ENCODE measurements at regions not wholly inside any gene's neighbourhood (a gene's known extent, or its start where the extent isn't known, plus 50 kb on each side); places are given as distances from the start of the nearest gene placed in this dataset.
"Not testable (repeated sequence)": the region's sequence is repeated elsewhere in the genome, so short reads cannot be mapped to it uniquely, and the experiment has no call there.

DNA sequence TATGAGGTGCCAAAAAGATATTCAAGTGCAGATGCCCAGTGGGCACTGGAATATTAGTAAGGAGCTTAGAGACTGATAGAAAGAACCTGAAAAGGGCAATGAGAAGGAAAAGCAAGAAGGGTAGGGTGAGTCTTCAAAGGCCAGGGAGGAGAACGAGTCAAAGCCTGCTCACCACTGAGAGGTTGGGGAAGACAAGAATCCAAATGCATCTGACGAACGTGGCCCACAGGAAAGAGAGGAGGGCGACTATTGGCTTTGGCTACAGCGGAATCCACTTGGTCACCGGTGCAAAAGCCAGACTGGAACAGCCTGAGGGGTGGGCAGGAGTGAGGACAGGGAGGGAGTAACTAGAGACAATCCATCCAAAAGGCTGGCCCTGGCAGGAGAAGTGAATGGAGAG is 216.7 kb upstream of the KLF14 start:
- DNase-seq, result no peak

DNA sequence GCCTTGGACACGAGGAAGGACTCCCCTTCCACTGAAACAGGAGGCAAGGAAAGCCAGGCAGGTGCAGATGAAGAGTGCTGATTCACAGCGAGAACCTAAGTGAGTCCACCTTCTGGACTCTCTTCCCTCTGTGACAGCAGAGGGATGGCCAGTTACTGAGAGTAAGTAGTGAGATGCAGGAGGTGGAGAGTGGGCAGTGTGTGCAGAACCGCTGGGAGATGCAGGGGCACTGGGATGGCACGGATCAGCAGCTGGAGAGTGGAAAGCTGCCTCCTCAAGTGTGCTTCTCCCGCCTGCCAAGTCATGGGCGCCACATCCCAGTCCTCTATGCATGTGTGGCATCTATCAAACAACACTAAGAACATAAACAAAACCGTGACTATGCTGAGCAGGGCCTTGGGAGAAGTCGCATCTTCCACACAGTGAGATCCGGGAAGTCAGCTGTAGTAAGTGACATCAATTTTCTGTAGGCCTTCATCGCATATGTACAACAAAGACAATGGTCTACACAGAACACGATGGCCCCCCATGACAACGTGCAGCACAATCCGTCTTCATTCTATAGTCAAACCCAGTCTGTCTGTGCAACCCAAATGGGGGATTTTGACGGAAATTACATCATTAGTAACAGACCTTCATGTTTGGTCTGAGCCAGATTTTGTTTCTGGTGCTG is 217.4 kb upstream of the KLF14 start:
- DNase-seq, result no peak

DNA sequence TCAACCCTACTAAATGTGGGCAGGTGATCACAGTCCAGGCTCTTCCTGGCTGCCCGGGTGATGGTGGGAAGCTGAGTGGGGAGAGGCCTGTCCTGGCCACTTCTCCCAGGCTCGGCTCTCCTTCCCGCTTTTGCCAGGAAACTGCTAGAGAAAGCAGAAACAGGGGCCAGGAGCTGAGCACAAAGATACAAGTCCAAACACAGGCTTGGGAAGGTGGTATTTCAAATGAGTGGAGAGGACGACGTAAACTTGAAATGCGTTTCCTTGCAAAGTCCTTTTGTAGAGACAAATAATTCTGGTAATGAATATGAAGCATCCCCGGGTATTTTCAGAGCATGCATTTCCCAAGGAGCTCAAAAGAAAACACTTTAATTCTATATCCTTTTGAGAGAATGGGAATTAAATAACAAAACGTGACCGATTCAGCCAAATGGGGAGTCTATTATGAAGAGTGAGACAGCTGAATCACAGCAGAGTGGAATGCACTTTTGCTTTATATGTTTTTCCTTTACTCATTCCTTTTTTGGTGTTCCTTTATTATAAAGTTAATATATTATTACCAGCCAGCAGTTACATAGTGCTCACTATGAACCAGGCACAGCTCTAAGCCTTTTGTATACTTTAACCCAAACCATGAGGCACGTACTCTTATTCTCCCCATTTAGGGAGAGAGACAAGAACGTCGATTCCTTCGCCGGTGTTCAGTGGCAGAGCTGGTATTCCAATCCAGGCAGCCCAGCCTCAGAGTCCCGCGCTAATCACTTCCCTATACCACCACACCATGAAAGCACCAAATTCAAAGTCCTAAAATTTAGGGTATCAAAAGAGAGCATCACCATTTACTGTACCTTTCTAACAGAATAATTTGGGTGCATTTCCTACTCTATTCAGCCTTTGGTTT is 218.2 kb upstream of the KLF14 start:
- DNase-seq, result no peak

DNA sequence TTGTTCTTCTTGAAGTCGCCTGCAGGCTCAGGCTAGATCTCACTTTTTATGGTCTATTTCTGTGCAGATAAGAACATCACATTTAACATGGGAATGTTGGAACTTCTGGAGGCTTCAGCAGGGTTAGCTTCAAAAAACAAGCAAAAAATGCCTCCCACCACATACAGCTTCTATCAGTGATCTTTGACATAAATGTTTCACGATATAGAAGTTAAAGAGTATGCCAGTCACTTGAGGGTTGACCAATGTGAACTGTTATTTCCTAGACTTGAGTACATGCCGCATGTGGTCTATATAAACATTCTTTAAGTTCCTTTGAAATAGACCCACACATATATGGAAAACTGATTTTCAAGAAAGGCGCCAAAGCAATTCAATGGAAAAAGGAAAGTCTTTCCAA is 219.2 kb upstream of the KLF14 start:
- DNase-seq, result no peak

DNA sequence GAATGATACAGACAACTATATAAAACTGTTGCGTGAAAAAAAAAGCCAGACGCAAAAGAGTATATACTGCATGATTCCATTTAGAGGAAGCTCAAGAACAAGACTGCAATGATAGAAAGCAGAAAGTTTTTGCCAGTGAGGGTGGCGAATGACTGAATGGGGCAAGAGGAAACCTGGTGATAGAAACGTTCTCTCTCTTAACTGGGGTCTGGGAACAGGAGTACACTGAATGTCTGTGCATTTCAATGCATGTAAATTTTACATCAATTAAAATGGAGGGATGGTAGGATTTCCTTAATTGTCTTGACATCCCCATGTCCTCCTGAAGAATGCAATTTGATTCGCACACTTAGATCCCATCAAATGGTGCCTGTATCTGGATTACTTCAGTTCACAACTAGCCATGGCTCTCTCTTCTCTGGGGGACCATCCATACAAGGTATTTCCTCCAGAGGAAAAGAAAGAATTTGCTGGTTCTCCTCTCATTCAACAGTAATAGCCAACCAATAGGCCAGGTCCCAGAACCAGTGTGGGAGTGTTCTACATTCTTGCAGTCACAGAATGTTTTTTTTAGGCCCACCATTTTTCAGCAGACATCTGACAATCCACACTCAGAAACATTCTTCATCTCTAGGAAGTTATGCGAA is 221.0 kb upstream of the KLF14 start:
- no peak for DNase-seq

DNA sequence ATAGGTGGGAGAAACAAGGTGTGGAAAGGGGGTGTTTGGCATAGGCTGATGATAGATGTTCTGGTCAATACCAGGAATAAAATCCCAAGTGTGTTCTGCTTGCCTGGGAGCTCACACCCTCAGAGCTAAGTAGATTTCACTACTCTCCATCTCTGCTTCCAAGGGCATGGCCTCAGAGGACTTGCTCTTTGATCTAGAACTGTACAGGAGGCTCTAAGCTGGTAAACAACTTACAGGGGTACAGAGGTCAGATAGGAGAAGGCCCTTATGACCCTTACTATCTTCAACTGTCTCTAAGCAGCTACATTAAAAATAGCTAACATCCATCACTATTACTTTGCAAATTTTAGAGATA is 221.5 kb upstream of the KLF14 start:
- no peak for DNase-seq

DNA sequence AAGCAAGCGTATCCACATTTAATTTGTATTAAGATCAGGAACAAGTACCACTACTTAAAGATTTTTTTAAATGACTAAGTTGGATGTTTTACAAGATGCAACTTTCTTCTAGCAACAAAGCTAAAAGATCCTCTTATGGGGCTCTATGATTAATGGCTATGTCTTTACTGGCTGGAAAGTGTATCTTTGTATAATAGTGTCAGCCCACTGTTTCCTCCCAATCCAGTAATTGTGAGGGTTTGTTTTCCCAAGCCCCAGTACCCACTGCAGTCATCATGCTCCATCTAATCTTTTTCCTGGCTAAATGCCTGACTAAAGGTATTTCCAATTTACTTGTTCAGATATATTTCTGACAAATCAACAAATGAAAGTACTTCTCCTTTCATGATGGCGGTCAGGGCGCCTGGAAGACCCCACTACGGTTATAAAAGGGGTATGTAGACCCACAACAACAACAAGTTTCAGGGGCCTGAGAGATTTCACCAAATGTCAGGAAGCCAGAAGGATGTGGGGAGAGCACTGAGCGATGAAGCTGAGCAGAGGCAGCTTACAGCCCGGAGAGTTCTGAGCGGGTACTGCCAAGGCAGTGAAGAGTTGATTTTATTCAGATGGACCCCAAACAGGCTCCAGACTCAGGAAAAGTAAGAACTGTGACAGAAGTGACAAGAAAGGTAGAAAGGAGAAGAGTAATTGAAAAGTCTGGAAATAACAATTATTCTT is 222.6 kb upstream of the KLF14 start:
- DNase-seq, result no peak

DNA sequence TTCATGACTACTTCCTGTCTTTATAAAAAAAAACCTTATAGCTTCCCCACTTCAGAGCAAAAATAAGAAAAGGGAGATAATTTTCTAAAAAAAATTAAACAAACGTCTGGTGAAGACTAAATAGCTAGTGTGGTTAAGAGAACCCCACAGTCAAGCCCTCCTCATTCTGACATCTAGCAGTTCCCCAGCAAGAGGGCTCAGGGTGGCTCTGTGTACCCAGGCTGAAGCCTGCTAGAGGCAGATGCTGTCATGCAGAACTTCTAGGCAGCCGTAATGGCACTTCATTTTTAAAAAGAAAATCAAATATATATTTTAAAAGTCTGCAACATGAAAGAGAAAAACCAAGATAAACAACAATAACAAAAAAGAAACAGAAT is 223.1 kb upstream of the KLF14 start:
- no peak for DNase-seq

DNA sequence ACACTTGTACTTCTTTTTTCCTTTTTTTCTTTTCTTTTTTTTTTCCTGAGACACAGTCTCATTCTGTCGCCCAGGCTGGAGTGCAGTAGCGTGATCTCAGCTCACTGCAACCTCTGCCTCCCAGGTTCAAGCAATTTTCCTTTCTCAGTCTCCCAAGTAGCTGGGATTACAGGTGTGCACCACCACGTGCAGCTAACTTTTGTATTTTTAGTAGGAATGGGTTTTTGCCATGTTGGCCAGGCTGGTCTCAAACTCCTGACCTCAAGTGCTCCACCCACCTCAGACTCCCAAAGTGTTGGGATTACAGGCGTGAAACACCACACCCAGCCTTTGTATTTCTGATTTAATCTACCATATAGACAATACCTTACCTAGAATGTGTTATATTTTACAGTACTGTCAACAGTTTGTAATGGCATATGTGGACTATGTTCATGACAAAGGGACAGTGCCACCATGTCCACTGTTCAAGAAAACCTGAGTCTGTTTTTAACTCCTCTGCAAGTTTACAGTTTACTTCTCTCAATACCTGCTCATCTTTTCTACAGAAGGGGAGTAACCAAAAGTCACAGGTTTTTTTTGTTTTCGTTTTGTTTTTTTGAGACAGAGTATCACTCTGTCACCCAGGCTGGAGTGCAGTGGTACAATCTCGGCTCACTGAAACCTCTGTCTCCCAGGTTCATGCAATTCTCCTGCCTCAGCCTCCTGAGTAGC is 223.9 kb upstream of the KLF14 start:
- DNase-seq, result not testable (repeated sequence)

DNA sequence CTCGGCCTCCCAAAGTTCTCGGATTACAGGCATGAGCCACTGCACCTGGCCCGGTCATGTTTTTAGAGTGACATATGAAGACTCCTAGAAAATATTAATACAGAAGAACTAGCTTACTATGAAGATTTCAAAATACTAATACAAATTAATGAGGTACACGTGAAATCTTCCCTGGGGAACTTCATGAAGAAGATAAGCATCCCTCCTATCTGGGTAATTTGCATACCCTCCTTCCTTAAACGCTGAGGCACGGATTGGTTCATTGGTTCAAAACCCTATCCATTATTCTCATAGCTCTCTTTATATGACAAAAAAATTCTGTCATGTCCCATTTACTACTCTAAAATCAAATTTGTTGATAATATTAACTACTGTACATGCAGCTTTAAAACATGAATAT is 224.8 kb upstream of the KLF14 start:
- no peak for DNase-seq

DNA sequence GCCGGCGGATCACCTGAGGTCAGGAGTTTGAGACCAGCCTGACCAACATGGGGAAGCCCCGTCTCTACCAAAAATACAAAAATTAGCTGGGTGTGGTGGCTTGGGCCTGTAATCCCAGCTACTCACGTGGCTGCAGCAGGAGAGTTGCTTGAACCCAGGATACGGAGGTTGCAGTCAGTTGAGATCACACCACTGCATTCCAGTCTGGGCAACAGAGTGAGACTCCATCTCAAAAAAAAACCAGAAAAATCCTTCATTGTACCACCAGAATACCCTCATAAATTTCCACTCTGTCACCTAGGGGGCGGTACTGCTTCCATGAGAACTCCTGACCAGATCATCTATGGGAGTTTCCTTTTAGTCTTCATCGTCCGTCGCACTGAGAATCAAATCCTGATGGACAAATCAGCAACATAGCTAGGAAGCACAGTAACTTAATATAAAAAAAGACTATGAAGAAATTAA is 225.8 kb upstream of the KLF14 start:
- DNase-seq, result peak; percentile 37

DNA sequence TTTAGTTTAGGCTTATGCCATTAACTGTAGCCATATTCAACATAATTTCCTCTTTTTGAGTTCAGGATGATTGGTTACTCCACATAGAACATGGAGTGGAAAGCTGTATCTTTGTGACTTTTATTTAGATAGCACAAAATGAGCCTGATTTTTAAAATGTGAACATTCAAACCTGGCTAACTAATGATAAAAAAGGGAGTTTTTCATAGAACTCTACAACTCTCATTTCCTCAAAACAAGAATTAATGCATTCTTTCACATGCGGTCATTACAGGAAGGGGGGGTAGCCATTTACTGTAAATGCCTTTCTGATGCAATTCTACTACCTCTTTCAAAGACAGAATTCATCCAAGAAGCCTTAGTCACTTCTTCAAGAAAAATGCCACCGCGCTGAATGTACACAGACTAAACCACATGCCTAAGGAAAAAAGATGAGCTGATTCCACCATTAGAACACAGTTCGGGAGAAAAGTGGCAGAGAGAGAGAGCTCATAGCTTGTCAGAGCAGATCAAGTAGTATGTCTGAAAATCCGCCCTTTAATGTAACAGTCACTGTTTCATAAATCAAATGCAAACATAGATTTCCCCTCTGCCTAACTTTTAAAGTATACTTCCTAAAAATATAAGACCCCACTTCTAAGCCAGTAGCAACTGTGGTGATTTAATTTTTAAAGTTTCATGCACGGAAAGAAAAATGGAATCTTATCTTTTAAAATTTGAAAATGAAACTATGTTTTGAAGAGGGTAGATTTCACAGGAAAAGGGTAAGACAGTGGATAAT is 226.4 kb upstream of the KLF14 start:
- peak; percentile 52 for DNase-seq

DNA sequence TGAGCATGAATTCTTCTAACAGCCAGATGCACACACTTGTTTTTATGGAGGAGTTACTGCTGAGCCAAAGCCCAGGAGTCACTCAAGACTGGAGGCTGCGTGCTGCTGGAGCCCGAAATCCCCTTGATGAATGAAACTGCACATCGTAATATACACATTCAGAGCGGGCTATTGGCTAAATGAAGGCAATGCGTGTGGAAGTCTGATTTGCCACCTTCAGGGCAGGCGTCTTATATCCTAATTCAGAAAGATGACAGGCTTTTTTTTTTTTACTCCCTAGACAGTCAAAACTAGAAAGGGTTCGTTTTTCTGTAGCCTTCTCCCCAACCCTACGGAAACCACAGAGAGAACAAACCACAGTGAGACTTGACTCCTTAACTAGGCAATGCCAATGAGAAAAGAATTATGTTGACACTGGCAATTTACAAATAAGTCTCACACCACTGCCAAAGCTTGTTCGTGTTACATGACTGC is 227.2 kb upstream of the KLF14 start:
- DNase-seq, result peak; percentile 68

DNA sequence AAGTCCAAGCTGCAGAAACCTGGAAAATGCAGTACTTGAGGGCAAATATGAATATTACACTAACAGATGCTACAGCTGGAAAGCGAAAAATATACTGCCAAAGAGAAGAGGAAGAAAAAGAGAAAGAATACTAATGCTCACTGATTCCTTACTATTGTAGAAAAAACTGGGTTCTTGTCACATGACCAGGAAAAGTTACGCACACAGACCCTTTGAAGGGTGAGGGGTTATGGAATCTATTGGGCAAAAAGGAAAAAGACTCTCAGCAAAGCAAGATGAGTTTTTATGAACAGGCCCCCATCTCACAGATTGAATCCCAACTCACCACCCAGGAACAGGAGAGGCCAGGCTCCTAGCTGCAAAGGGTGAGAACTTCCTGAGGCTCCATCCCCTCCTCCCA is 228.1 kb upstream of the KLF14 start:
- DNase-seq, result no peak

DNA sequence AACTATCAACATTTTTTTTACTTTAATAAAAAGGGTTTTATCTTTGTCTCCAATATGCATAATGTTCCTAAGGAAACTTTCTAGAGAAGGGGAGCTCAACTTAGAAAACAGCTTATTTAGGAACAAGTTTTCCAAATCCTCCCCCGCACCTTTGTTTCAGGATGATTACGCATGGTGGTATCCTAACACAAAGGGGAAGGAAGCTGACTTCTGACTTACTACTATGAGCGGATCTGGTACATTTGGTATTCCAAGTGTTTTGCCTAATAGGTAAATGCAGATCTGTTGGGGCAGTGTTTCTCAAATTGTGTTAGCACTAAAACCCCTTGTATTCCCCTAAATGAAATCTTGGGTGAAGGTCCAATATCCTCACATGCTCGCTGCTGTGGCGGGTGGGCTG is 229.3 kb upstream of the KLF14 start:
- no peak for DNase-seq

DNA sequence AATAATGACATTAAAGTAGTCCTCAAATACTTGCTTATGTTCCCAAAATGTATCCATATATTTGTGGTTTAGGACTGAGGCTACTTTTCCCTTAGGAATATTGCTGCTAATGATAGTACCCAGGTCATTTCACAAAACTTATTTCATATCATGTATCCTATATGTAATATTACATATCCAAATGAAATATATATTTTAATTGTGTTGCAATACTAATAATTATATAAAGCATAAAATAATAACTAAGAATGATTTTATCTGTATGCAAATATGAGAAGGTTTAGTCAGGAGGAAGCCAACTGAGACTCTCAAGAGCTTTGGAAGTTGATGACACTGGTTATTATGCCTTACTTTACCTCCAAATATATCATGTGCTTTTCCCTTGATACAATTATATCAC is 231.5 kb upstream of the KLF14 start:
- DNase-seq, result no peak

DNA sequence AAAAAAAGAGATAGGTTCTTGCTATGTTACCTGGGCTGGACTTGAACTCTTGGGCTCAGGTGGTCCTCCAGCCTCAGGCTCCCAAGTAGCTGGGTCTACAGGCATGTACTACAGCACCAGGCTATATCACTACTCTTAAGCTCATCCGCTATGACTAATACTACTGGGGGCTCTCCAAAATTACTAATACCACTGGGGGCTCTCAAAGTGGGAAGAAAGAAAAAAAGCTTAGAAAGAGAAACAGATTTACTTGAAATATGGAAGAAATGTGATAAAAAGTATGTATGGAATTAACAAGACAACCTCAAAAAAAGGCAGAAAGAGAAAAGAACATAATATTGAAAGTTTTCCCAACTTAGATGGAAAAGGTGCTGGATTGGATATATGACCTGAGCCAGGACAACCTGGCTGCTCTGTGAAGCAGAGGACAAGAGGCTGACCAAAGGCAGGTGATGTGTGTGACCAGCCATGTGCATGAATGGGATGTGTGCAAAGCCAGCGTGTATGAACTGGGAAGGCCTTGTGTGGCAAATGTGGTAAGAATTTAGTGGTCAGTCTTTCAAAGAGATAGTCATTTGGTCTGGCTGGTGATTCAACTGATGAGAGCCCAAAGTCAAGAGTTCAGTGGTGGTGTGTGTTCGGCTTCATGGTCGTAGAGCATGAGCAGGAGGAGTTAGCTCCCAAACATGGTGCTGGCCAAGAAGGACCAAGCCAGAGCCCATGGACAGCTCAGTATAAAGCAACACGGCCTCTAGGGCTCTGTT is 232.4 kb upstream of the KLF14 start:
- no peak for DNase-seq

DNA sequence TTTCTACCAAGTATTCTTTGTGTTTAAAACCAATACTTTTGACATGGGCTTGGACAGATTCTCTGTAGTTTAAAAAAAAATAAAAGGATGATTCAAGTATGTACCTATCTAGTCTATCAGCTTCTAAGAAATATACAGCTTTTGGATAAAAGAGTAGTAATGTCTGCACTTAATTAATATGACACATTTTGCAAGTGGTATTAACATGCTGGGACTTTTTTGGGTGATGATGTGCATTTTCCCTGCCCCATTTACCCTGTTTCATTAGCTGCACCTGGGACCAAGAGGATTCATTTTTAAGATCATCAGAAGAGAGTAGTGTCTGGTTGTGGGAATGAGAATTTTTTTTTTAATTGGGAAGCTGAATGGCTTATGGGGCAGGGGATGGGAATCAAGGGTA is 236.2 kb upstream of the KLF14 start:
- DNase-seq, result no peak

DNA sequence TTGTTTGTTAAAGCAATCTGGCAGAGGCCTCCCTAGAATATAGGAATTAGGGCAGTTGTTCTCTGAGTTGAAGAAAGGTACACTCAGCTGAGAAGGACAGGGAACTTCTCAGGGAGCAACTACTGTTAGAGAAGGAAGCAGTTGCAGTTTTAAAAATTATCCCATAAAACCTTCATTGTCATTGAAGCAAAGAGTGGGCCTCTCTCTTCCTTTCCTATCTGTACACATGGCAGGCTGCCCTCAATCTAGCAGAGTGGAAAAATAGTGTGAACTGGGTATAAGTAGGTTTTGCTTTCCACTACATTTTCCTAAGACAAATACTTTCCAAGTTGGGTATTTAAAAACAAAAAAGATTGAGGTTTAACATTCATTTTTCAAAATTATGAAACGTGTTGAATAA is 236.7 kb upstream of the KLF14 start:
- DNase-seq, result no peak

DNA sequence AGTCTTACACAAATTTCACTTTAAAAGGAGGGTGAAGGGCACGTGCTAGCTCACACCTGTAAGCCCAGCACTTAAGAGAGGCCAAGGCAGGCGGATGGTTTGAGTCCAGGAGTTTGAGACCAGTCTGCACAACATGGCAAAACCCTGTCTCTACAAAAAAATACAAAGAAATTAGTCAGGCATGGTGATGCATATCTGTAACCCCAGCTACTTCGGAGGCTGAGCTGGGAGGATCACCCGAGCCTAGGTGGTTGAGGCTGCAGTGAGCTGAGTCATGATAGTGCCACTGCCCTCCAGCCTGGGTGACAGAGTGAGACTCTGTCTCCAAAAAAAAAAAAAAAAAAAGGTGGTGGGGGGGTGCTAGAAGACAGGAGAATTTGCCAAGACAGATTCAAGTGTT is 237.3 kb upstream of the KLF14 start:
- peak; percentile 35 for DNase-seq

DNA sequence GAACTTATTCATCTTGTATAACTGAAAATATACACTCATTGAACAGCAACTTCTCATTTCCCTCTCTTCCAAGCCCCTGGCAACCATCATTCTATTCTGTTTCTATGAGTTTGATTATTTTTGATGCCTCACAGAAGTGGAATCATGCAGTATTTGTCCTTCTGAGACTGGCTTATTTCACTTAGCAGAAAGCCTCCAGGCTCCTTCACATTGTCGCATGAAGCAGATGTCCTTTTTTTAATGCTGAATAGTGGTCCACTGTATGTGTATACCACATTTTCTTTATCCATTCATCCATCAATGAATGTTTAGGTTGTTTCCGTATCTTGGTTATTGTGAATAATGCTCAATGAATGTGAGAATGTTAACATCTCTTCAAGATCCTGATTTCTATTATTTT is 238.2 kb upstream of the KLF14 start:
- no peak for DNase-seq

Data from NK-92 treated with Interleukin-12 subunit alpha and Interleukin-12 subunit beta, amount 100 ng/mL, for 24 hours (cell line).